IPS DF 4.7 (cell line): ENCODE measurements at regions not wholly inside any gene's neighbourhood (a gene's known extent, or its start where the extent isn't known, plus 50 kb on each side); places are given as distances from the start of the nearest gene placed in this dataset.
"Not testable (repeated sequence)": the region's sequence is repeated elsewhere in the genome, so short reads cannot be mapped to it uniquely, and the experiment has no call there.

ENCODE experiments used
- DNase-seq: peaks from one replicate; pipeline ENCODE4 v3.0.0-alpha.2; 2013; ENCODE audit warnings: low spot score; ENCODE audit errors: extremely low read depth

- DNase-seq, result no peak
These were observed 284.3 kb downstream of the RWDD3 start for GRCh38 chr1:95518310-95518709.

DNA sequence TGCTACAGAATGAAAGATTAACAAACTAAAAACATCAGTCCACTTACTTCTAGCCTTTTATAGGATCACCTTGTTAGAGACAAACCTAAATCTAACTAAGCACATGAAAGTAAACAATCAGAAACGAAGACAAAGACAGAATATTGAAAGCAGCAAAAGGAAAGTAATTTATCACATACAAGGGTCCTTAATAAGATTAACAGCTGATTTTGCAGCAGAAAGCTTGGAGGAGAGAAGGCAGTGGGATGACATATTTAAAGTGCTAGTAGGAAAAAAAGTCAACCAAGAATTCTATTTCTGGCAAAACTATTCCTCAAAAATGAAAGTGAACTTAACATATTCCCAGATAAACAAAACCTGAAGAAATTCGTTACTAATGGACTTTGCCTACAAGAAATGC, 286.4 kb downstream of the RWDD3 start:
- DNase-seq, result no peak

DNA sequence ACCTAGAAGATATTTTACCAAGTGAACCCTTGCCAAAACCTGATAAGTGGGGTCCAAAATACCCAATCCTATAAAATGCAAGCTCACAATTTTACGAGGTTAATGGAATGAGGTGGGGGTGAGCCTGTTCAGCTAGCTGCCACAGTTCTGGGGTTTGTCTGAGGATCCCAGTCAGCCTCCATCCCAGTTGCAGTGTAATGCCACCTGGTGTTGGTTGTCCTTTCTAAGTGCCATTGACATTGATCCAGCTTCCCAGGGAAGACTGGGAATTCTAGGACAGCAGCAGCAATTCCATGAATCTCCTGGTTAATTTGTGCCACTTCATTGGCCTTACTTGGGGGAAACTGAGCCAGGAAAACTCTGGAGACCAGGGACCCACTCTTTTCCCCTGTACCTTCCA, 298.3 kb downstream of the RWDD3 start:
- DNase-seq, result no peak

- DNase-seq, result no peak
These were observed 301.0 kb downstream of the RWDD3 start for GRCh38 chr1:95534985-95535384.

DNA sequence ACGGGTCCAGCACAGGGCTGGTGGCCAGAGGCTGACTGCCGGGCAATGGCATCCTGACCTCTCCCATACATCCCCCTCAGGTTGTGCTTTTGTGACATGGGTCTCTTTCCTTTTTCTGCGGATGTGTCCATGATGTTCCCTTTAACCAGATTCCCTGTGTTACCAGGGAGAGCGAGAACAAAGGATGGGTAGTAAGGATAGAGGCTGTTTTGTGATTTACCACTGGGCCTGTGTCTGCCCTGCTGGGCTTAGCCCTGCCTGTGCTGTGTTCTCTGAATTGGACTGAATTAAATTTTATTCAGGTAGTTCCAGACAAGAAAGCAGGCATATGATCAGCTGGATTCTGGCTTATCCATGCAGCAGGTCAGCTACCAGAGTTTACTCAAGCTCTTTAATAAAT, 301.6 kb downstream of the RWDD3 start:
- no peak for DNase-seq

DNA sequence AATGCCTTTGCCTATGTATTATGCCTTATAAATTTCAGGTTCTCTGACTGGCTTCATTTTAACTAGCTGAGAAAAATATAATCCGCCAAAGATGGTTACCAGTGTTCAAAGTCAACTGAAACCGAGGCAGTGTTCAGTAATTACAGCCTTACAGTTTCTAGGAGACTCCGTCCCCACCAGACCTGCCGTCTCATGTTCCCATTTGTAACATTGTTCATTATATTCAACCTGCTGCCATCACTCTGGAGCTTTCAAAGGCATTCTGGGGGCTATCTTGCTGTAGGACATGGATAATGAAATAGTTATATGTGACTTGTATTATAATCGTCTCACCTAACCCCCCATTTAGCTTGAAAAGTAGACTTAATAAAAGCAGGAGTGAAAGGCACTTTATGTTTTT, 302.5 kb downstream of the RWDD3 start:
- DNase-seq, result no peak

- DNase-seq, result no peak
These were observed 303.2 kb downstream of the RWDD3 start for GRCh38 chr1:95537176-95537575.

DNA sequence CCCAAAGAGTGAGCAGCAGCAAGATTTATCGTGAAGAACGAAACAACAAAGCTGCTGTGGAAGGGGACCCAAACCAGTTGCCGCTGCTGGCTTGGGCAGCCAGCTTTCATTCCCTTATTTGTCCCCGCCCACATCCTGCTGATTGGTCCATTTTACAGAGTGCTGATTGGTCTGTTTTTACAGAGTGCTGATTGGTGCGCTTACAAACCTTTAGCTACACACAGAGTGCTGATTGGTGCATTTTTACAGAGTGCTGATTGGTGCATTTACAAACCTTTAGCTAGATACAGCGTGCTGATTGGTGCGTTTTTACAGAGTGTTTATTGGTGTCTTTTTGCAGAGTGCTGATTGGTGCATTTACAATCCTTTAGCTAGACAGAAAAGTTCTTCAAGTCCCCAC, 304.2 kb downstream of the RWDD3 start:
- not testable (repeated sequence) for DNase-seq

DNA sequence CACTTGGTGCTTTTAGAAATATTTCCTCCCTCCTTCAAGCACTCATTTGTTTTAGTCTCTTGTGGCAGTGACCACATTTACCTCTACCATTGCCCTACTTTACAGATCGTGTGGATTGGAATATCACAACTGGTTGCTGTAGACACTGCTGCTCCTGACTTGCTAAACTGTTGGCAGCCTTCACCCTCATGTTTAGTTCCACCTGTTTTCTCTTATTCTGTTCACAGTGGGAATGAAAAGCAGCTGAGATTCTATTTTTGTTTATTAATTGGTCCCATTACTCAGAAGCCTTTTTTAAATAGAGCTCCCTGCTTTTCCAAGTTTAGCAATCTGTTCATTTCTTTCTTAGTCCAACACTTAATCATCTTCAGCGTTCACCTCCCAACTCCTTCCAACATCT, 308.9 kb downstream of the RWDD3 start:
- DNase-seq, result no peak

- no peak for DNase-seq
These were observed 313.0 kb downstream of the RWDD3 start for GRCh38 chr1:95547005-95547404.

- DNase-seq, result no peak
These were observed 314.2 kb downstream of the RWDD3 start for GRCh38 chr1:95548211-95548610.

GRCh38 chr1:95551201-95551600, 317.2 kb downstream of the RWDD3 start:
- no peak for DNase-seq

GRCh38 chr1:95553595-95553994, 319.6 kb downstream of the RWDD3 start:
- no peak for DNase-seq

GRCh38 chr1:95554408-95554807, 320.4 kb downstream of the RWDD3 start:
- no peak for DNase-seq

DNA sequence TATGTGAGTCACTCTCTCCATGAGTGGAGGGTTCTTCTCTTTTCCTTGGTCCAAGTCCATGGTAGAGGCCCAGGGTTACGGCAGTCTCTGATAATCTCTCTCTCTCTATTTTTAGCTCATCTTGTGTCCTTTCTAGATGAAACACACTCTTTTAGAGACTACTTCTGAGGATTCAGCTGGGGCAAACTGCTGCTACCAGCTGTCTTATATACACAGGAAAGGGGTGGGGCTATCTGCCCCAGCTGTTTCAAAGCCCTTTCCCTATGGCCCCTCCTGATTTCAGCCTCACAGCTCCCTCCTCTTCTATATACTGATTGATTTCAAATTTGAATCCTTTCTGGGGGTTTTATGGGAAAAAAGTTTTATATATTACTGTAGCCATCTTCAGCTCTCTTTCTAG, 324.8 kb downstream of the RWDD3 start:
- DNase-seq, result no peak

DNA sequence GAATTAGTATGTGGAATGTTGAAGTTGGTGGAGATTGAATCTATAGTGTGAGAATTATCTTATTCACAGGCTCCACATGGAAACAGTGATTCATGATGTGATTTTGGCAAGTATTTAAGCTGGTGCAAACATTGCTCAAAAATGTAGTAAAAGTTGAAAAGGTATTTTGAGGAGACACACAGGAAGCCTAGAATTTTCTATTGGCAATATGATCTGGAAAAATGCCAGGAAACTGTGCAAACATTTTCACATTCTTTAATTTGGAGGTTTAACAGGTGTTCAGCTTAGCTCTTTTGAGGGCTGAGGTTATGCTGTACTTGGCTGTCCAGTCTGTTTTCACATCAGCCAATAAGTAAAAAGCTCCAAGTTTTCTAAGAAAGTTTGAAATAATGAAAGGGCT, 327.3 kb downstream of the RWDD3 start:
- DNase-seq, result no peak

DNA sequence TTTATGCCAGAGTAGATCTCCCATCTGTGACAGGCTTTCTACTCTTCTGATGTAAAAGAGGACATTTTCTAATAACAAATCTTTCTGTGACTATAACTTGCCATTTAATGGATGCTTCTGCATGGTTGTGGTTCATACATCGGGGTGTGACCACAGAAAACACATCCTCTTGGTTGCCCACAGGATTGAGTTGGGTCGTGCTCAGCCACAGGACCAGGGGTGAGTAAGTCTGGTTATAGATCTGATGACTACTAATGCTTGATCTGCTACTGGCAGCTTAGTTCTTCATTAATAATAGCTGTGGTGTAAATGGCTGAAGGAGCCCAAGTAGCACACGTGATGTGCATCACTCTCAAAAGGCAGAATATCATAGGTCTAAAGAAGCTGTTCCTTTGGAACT, 328.2 kb downstream of the RWDD3 start:
- no peak for DNase-seq

DNA sequence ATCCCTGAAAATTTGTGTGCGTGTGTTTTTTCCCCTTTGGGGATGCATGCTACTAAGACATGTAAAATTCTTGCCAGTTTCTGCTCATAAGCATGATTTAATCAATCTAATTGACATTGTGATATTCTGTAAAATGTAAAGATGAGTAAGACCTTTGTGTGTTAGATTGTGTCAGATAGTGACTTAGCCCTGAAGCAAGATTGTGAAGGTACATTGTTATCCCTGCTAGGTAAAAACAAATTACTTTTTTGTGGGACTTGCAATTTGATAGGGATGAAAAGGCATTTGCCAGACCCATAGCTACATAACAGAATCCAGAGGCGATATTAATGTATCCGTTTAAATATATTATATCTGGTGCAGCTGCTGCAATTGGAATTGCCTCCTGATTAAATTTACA, 338.0 kb downstream of the RWDD3 start:
- DNase-seq, result no peak

DNA sequence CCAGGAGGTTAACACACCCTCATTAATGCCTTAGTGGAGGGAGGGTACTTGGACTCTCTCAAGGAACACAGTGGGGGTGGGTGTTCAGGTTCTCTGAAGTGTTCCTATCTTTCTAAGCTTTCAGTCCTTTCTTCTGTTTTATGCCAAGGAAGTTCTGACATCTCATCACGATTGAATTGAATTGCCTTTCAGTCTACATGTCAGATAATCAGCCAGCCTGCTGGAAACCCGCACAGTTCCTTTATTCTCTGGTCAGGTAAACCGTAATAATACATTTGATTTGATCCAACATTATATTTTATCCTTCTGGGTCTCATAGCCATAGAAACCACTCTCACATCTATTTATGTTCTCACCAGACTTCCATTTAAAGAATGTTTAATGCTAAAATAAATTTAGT, 339.0 kb downstream of the RWDD3 start:
- DNase-seq, result no peak

DNA sequence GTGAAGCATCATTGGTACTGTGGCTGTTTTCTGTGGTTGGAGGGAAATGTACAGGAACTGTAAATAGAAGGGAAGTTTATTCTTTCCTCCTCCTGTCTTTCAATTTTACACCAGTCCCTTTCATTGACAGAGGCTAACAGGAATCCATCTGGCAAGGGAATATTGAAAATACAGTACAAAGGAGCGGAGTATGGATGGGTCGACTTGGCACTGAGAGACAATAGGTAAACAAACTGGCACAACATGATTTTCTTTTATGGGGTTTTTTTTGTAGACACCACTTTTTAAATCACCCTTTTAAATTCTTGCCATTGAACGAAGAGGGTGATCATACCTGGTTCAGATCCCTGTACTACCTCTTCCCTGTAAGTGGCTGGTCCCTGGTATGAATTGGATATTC, 341.3 kb downstream of the RWDD3 start:
- no peak for DNase-seq

DNA sequence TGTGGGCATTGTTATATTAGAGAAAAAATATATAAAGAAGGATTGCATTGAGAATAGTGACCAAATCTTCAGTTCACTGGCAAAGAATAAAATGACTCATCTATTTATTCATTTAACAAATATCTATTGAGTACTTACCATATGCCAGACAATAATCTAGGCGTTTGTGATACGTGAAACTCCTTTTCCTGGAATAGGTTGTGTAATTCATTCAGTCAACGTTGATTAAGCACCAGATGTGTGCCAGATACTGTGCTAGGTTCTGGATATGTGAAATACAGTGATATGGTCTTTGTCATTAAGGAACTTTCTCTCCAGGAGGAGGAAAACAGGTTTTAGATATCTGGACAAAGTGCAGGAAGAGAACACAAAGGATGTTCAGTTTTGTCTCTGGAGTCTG, 344.5 kb downstream of the RWDD3 start:
- no peak for DNase-seq

DNA sequence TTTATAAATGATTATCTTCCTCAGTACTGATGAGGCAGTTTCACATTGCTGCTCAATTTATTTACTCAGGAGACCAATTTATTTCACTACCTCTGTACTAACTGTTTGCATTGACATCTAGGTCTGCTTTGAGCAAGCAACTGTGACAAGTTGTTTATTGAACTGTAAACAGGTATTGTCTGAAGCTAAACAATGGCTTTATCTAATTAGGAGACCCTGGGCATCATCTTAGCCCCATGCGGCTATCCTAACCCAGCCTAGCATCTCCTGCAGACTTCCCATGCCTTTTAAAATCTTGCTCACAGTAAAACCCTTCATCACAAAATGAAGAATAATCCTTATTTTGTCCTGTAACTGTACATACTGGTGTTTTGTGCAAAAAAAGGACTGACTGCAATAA, 348.2 kb downstream of the RWDD3 start:
- DNase-seq, result no peak

- no peak for DNase-seq
These were observed 348.7 kb downstream of the RWDD3 start for GRCh38 chr1:95582746-95583145.

DNA sequence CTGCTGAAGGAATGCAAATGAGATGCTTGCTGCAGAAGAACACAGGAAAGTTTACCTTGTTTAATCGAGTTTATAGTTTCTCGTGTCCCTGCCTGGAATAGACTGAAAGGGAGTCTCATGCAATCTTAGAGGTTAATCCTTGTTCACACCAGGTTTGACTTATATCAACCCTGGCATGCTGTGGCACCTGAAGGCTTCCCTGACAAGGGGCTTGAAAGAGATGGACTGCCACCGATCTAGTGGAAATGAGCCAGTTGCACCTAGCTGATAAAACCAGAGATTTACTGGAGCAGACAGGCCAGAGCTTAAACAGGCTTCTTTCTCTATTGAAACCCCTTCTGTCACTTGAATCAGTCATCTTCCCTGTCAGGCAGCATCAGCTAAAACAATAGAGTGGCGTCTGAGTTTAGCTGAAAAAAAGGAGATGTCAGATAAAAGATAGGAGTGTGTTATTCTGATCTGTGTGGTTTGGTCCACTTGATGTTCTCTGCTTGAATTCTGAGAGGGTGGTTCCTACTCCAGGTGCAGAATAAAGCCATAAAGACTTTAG, 349.7 kb downstream of the RWDD3 start:
- DNase-seq, result no peak
